ENCODE measurements at regions not wholly inside any gene's neighbourhood (a gene's known extent, or its start where the extent isn't known, plus 50 kb on each side); places are given as distances from the start of the nearest gene placed in this dataset.
A peak's percentile ranks its signal among the peaks of the same experiment; 100 is the strongest.

- no peak for DNase-seq (ENCODE audit: low read depth)
Observed at GRCh38 chr12:76220980-76221379, 127.2 kb downstream of the BBS10 start.

DNA sequence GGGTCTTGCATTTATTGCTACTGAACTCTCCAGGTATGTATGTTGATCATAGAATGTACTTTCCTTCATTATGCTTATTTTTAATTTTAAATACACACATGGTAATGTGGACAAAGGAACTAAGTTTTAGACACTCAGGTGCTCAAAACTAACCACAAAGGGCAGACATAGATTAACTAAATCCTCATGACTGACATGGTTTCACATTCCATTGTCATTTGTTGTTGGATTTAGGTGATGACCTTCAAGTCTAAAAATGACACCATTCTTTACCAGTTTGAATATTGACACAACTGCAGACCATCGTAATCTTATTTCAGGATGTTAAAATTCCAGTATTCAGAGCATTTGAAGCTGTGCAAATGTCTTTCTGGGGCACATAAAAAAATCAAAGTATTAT lies 128.4 kb downstream of the BBS10 start:
- no peak for DNase-seq (ENCODE audit: low read depth)

DNA sequence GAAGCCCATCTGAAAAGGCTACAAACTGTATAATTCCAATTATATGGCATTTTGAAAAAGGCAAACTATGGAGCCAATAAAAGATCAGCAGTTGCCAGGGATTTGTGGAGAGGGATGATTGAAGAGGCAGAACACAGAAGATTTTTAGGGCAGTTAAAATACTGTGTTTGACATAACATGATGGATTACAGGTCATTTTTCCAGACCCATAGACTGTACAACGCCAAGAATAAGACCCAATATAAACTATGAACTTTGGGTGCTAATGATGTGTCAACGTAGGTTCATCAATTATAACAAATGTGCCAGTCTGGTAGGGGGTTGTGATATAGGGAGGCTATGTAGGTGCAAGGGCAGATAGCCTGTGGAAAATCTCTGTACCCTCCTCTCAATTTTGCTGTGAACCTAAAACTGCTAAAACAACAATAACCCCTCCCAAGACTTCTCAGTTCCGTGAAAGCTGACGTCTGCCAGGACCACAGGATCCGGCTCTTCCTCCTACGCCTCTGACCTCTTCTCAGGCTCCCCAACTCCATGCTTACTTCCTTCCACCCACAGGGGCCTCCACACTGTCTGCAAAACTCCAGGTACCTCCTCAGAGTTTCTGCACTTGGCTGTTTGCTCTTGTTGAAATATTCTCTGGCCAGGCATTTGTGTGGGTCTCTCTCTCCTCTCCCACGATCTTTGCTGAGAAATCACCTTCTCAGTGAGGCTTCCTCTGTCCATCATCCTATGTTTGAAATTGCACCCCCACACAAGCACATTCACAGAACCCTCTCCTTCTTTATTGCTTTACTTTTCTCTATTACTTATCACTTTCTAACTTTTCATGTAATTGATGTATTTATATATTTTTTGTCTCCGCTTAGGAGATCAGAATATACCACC lies 131.4 kb downstream of the BBS10 start:
- DNase-seq (ENCODE audit: low read depth) = no peak

DNA sequence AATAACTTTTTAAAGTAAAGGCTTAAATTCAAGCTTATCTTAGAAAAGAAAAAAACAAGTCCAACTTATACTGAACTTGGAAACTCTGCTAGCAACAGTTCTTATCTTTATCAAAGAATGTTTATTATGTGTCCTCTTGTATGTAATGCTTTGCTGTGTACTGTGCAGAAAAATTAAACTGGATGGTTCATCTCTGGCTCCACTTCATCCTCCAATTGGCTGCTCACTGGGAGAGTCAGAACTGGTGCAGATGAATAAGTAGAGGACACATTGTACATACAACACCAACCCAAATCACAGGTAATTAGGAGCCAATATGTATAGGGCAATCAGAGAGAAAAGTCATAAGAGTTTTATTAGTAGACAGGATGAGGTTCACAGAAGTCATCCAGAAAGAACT lies 123.6 kb upstream of the NAP1L1 start:
- DNase-seq (ENCODE audit: low read depth) = no peak

DNA sequence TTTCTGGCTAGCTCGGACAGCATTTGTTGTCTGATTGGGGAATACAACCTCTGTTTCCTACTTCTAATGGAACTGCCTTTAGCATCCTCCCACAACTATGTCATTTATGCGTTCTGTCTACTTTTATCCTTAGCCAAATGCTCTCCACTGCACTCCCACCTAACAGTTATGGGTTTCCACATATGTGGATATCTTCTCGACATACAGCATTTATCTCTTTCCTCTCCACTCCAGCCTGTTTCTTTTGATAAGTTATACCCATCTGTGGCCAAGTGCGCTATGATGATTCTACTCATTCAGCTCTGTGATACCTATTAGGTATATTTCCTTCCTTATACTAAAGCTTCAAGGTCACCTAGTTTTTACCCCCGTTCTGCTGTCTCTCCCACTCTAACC lies 122.2 kb upstream of the NAP1L1 start:
- no peak for DNase-seq (ENCODE audit: low read depth)

- no peak for DNase-seq (ENCODE audit: low read depth)
Observed at GRCh38 chr12:76206039-76206676, 121.7 kb upstream of the NAP1L1 start.

- DNase-seq (ENCODE audit: low read depth) = no peak
Observed at GRCh38 chr12:76202621-76203020, 118.1 kb upstream of the NAP1L1 start.

DNA sequence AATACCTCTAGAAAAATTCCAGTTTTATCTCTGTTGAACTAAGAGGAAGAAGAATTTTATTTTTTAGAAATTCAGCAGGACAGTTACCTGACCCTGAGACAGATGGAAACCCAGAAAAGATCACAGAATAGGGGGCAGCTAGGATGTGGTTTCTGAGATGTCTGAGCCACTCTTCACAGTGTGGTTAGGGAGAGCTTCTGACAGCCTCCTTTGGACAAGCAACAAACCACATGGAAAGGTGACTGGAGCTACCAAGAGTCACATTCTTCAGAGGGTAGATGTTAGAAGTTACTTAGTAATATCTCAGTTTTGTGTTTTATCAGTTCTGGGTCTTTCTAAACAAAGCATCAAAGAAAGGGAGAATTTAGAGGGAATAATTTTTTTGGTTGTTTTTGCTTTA lies 117.3 kb upstream of the NAP1L1 start:
- DNase-seq (ENCODE audit: low read depth) = no peak

DNA sequence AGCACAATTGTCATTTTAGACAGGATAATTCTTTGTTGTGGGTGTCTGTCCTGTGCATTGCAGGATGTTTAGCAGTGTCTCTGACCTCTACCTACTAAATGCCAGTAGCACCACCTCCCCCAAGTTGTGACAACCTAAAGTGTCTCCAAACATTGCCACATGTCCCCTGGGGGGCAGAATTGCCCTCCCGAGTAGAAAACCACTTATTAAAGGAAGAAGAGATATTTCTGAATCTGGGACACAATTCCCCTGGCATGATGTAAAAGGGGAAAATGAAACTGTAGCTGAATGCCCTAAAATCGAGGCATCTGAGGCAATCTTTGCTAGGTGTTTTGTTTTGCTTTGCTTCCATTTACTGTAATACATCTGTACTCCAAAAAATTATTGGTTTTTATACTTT lies 116.8 kb upstream of the NAP1L1 start:
- DNase-seq (ENCODE audit: low read depth) = no peak

DNA sequence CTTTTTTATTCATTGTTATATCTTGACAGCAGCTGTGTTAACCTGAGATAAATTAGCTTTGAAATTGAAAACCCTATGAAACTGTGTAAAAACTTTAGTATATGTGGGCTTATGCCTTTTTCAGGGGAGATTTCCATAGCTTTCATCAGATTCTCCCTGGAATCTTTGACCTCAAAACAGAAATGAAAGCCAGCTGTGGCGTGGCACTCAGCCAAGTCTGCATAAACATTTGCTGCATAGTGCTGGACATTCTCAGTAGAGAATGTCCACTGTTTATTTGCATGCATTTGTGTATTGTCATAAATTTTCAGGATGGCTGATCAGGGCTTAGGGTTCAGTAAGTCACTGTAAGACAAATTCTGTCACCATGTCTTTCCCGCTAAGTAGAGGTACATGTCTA lies 115.3 kb upstream of the NAP1L1 start:
- DNase-seq (ENCODE audit: low read depth) = peak; percentile 29

- no peak for DNase-seq (ENCODE audit: low read depth)
Observed at GRCh38 chr12:76198839-76199238, 114.4 kb upstream of the NAP1L1 start.

GRCh38 chr12:76197283-76197682 lies 112.8 kb upstream of the NAP1L1 start:
- no peak for DNase-seq (ENCODE audit: low read depth)

- DNase-seq (ENCODE audit: low read depth) = no peak
Observed at GRCh38 chr12:76195920-76196319, 111.4 kb upstream of the NAP1L1 start.

- no peak for DNase-seq (ENCODE audit: low read depth)
Observed at GRCh38 chr12:76194724-76195123, 110.2 kb upstream of the NAP1L1 start.

DNA sequence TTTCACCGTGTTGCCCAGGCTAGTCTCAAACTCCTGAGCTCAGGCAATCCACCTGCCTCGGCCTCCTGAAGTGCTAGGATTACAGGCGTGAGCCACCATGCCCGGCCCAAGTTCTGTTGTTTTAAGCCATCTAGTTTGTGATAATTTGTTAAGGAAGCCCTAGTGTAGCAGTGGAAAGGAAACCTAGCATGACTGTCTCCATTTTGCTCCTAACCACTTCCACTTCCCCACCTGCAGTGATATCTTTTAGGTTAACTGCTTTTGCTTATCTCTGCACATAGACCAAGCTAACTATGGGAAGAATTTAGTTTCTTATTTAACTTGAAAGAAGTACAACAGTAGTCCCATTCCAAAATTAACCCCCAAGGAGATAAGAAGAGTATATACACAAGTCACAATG lies 109.5 kb upstream of the NAP1L1 start:
- DNase-seq (ENCODE audit: low read depth) = no peak

DNA sequence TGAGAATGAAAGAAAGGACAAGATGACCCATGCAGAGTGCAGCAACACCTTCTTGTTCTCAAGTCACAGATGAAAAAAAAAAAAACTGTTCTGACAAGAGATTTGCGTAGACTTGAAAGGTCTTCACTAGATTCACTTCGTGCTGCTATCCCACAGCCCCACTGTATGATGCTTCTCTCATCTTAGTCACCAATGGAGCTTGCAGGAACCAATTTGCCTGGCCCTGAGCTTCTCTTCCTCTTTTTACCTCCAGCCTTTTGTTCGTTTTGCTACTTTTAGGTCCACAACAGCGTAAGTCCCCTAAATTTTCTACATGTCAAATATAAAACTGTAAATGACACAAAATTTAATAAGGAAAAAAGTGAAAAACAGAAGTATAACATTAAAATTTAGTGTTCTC lies 107.9 kb upstream of the NAP1L1 start:
- no peak for DNase-seq (ENCODE audit: low read depth)

DNA sequence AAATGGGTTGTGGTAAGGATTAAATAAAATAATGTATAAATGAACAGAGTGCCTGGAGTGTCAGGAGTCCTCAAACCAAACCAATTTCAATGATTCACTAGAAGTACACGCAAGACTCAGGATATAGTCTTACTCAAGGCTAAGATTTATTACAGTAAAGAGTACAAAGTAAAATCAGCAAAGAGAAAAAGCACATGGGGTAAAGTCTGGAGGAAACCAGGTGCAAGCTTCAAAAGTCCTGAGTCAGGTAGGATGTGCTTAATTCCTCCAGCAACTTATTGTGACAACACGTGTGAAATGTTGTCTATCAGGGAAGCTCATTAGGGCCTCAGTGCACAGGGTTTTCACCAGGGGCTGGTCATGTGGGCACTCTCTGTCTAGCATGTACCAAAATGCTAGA lies 105.8 kb upstream of the NAP1L1 start:
- DNase-seq (ENCODE audit: low read depth) = no peak

DNA sequence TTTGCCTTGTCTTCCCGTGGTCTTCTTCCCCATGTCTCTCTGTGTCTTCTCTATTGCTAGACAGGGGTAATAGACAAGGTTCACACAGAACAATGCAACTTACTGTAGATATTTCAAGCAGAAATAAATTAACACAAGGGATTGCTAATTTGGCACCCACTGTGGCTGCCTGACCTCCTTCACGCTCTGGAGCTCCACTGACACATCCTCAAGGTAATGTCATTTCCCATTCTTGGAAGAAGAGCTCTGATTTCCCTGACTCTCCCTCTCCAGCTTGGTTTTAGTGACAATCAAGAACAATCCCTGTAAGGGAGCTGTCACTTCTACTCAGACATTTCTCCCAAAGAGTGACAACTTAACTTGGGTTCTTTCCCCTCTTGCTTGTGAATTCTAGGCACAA lies 105.4 kb upstream of the NAP1L1 start:
- no peak for DNase-seq (ENCODE audit: low read depth)

DNA sequence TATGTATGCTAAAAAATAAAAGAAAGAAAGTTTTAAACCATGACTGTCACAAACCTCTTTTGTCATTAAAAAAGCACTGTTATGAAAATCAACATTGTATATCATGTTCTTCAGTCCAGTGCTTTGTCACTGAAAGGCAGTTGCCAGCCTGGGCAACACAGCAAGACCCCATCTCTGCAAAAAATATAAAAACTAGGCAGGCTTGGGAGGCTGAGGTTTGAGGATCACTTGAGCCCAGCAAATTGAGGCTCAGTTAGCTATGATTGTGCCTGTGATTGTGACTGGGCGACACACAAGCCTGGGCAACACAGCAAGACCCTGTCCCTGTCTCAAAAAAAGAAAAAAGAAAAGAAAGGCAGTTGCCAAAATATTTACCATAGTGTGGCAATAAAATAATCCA lies 102.7 kb upstream of the NAP1L1 start:
- DNase-seq (ENCODE audit: low read depth) = no peak

GRCh38 chr12:76186131-76186906 lies 101.8 kb upstream of the NAP1L1 start:
- no peak for DNase-seq (ENCODE audit: low read depth)

- DNase-seq (ENCODE audit: low read depth) = peak; percentile 92
Observed at GRCh38 chr12:76183459-76184186, 99.1 kb upstream of the NAP1L1 start.

All from Daoy (cell line).